Stimulated activated CD4-positive, alpha-beta T cell treated with anti-CD3 and anti-CD28 coated beads, TNF-alpha, amount 100 ng/mL, for 1 hour (primary cell): ENCODE measurements at regions not wholly inside any gene's neighbourhood (a gene's known extent, or its start where the extent isn't known, plus 50 kb on each side); places are given as distances from the start of the nearest gene placed in this dataset.

ENCODE experiments used
- DNase-seq, 3 donors: peaks; one replicate each; pipeline ENCODE4 v3.0.0-alpha.2; 2020; ENCODE audit warnings: low read depth in 3 of 3, low spot score in 1 of 3

- no peak for DNase-seq
These were observed 184.8 kb downstream of the CXCL12 start for GRCh38 chr10:44199991-44200655.

- DNase-seq, result no peak
These were observed 185.6 kb downstream of the CXCL12 start for GRCh38 chr10:44199267-44199666.

- no peak for DNase-seq
These were observed 186.2 kb downstream of the CXCL12 start for GRCh38 chr10:44198780-44199097.

- no peak for DNase-seq
These were observed 186.7 kb downstream of the CXCL12 start for GRCh38 chr10:44198096-44198779.

GRCh38 chr10:44197646-44198045, 187.3 kb downstream of the CXCL12 start:
- no peak for DNase-seq

GRCh38 chr10:44196336-44196735, 188.6 kb downstream of the CXCL12 start:
- DNase-seq, result no peak

GRCh38 chr10:44196008-44196320, 188.9 kb downstream of the CXCL12 start:
- no peak for DNase-seq

GRCh38 chr10:44195112-44196007, 189.5 kb downstream of the CXCL12 start:
- DNase-seq, result no peak

- no peak for DNase-seq
These were observed 190.5 kb downstream of the CXCL12 start for GRCh38 chr10:44194435-44194834.

GRCh38 chr10:44193567-44194220, 191.2 kb downstream of the CXCL12 start:
- DNase-seq, result no peak

- no peak for DNase-seq
These were observed 191.7 kb downstream of the CXCL12 start for GRCh38 chr10:44193166-44193565.

GRCh38 chr10:44192435-44192834, 192.5 kb downstream of the CXCL12 start:
- DNase-seq, result no peak

- DNase-seq, result no peak
These were observed 194.4 kb downstream of the CXCL12 start for GRCh38 chr10:44190541-44190940.

- no peak for DNase-seq
These were observed 198.1 kb downstream of the CXCL12 start for GRCh38 chr10:44186821-44187220.

- no peak for DNase-seq
These were observed 198.7 kb downstream of the CXCL12 start for GRCh38 chr10:44186150-44186549.

- DNase-seq, result no peak
These were observed 199.6 kb downstream of the CXCL12 start for GRCh38 chr10:44185315-44185666.

- no peak for DNase-seq
These were observed 200.1 kb downstream of the CXCL12 start for GRCh38 chr10:44184633-44185314.

- DNase-seq, result no peak
These were observed 200.9 kb downstream of the CXCL12 start for GRCh38 chr10:44183667-44184632.

- DNase-seq, result no peak
These were observed 202.0 kb downstream of the CXCL12 start for GRCh38 chr10:44182909-44183308.
